ENCODE measurements at regions not wholly inside any gene's neighbourhood (a gene's known extent, or its start where the extent isn't known, plus 50 kb on each side); places are given as distances from the start of the nearest gene placed in this dataset.

DNA sequence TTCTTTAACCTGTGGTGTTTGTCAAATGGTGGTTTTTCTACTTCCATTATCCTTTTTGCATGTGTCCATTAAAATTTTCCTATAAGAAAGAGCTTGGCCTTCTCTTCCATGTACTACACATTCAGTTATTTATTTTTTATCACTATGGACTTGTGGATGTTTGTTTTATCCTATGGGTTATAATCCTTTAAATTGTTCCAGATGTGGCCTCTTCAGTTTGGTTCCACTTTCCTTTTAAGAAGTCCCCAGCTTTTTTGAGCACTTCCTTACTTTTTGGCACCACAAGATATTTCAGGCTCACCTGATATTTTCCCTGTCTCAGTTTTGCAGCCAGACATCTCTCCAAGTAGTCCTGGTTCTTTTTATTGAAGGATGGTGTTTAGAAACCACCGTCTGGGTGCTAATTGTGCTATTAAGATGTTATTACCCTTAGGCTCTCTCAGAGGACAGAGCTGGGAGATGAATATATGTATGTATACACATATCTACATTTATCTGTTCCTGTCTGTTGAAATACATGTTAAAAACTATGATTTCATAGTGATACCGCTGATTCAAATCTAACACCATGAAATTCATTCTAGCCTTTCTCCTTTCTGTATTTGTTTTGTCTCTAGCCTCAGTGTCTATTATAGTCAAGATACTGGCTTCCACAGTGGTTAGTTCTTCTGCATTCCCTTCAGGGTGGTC lies 408.5 kb upstream of the RGS6 start:
- no peaks in the 10 kb centered on the region for H3K4me1 ChIP-seq
- WGBS, result 82% methylated on average over 2 of the region's 2 CpGs
- no peak overlapping the region for H3K27ac ChIP-seq (replicated peaks in 1 of 4)
- no peaks in the 10 kb centered on the region for H3K9me3 ChIP-seq
- intact Hi-C loops (cut with DNase I), result no loop called here
- no peak for TF ChIP-seq POLR2A (IDR thresholded peaks at IDR 0.05; ENCODE audit: low read depth)
- TF ChIP-seq, protein P1, sequence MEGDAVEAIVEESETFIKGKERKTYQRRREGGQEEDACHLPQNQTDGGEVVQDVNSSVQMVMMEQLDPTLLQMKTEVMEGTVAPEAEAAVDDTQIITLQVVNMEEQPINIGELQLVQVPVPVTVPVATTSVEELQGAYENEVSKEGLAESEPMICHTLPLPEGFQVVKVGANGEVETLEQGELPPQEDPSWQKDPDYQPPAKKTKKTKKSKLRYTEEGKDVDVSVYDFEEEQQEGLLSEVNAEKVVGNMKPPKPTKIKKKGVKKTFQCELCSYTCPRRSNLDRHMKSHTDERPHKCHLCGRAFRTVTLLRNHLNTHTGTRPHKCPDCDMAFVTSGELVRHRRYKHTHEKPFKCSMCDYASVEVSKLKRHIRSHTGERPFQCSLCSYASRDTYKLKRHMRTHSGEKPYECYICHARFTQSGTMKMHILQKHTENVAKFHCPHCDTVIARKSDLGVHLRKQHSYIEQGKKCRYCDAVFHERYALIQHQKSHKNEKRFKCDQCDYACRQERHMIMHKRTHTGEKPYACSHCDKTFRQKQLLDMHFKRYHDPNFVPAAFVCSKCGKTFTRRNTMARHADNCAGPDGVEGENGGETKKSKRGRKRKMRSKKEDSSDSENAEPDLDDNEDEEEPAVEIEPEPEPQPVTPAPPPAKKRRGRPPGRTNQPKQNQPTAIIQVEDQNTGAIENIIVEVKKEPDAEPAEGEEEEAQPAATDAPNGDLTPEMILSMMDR (IDR thresholded peaks at IDR 0.05), result no peak
- no peak for TF ChIP-seq EP300 (IDR thresholded peaks at IDR 0.05)
- no peak for TF ChIP-seq POLR2AphosphoS5 (IDR thresholded peaks at IDR 0.05)
- no peaks in the 10 kb centered on the region for H3K36me3 ChIP-seq
- no peaks in the 10 kb centered on the region for H3K27me3 ChIP-seq
- DNase-seq (ENCODE audit: extremely low spot score), result no peak
- H3K4me3 ChIP-seq, result no peak overlapping the region

DNA sequence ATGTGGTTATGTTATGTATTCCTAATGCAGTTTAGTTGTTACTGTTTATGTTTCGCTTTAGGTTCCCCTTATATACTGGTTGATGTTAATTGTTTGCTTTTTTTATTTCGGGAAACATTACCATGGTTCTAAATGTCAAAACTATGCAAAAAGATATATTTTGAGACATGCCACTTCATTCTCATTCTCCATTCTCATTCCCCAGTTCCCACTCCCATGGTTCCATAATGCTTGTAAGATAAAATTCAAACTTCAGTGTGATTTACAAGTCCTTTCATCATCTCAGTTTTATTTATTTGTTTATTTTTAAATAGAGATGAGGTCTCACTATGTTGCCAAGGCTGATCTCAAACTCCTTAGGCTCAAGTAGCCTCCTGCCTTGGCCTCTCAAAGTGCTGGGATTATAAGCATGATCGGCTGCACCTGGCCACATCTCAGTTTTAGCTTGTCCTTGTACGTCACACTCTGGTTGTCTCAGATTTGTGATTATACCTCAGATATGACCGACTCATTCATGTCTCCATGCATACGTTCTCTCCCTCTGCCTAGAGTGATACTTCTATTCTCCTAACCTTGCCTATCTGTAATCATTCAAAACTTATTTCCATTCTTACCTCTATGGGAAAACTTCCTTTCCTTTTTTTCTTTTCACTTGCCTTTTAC lies 407.8 kb upstream of the RGS6 start:
- TF ChIP-seq EP300 (IDR thresholded peaks at IDR 0.05) (no peak), POLR2A (IDR thresholded peaks at IDR 0.05; ENCODE audit: low read depth) (no peak), POLR2AphosphoS5 (IDR thresholded peaks at IDR 0.05) (no peak)
- TF ChIP-seq, protein P1 (IDR thresholded peaks at IDR 0.05), result no peak
- WGBS, result 94% methylated on average over 6 of the region's 6 CpGs
- Histone ChIP-seq H3K4me1 (peaks cover 0 to under 1% (median 0%) of the 10 kb centered on the region in 4 donors), H3K27me3 (no peaks in the 10 kb centered on the region), H3K4me3 (no peak overlapping the region), H3K9me3 (no peaks in the 10 kb centered on the region), H3K27ac (replicated peaks in 1 of 4) (no peak overlapping the region), H3K36me3 (no peaks in the 10 kb centered on the region)
- no peak for DNase-seq (ENCODE audit: extremely low spot score)
- intact Hi-C loops (cut with DNase I), result no loop called here

DNA sequence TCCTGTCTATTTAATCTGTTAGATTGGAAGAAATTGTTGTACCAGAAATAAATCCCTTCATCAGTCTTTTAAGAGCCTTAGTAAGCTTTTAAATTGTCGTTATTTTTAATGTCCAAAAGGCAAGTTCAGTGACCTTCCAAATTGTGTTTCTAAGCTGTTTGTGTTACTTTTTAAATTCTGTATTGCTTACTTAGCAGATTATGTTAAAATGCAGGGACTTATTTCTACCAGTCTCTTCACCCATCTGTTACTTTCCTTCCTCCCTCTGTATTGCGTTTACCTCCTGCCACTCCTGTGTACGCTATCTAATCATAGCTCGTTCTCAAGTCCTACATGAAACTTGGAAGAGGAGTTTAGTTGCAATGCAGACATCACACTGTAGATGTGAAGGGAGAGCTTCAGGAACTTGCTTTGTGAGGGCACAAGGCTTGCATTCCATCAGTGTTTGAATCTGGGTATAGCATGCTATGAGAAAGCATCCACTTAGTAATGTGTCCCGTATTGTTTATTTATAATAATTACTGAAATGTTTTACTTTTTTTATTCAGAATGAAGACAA lies 406.5 kb upstream of the RGS6 start:
- 81% methylated on average over 5 of the region's 5 CpGs for WGBS
- Histone ChIP-seq H3K27me3 (no peaks in the 10 kb centered on the region), H3K9me3 (no peaks in the 10 kb centered on the region), H3K27ac (replicated peaks in 1 of 4) (no peak overlapping the region), H3K36me3 (no peaks in the 10 kb centered on the region), H3K4me3 (no peak overlapping the region), H3K4me1 (peaks cover 5 to 12% (median 9%) of the 10 kb centered on the region in 4 donors)
- DNase-seq (ENCODE audit: extremely low spot score), result no peak
- TF ChIP-seq POLR2A (IDR thresholded peaks at IDR 0.05; ENCODE audit: low read depth), result no peak
- TF ChIP-seq EP300 (IDR thresholded peaks at IDR 0.05), result no peak
- TF ChIP-seq, protein P1 (IDR thresholded peaks at IDR 0.05), result no peak
- TF ChIP-seq POLR2AphosphoS5 (IDR thresholded peaks at IDR 0.05), result no peak
- intact Hi-C loops (cut with DNase I), result no loop called here

DNA sequence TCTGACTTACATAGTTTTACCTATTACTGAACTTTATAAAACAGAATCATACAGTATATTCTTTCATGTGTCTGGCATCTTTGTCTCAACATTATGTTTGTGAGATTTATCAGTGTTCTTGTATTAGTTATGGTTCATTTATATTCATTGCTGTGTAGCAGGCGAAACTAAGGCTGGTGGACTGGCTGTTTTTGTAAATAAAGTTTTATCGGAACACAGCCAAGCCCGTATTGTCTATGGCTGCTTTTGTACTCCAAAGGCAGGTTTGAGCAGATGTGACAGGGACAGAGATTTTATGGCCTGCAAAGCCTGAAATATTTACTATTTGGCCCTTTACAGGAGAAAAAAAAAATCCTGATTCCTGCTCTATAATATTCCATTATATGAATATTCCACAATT lies 405.8 kb upstream of the RGS6 start:
- H3K27ac ChIP-seq (replicated peaks in 1 of 4), result no peak overlapping the region
- no peak overlapping the region for H3K4me3 ChIP-seq
- intact Hi-C loops (cut with DNase I), result no loop called here
- TF ChIP-seq POLR2AphosphoS5 (IDR thresholded peaks at IDR 0.05) (no peak), POLR2A (IDR thresholded peaks at IDR 0.05; ENCODE audit: low read depth) (no peak), EP300 (IDR thresholded peaks at IDR 0.05) (no peak)
- TF ChIP-seq, protein P1 (IDR thresholded peaks at IDR 0.05), result no peak
- H3K9me3 ChIP-seq, result no peaks in the 10 kb centered on the region
- no peaks in the 10 kb centered on the region for H3K27me3 ChIP-seq
- H3K4me1 ChIP-seq, result peaks cover 5 to 12% (median 9%) of the 10 kb centered on the region in 4 donors
- no peaks in the 10 kb centered on the region for H3K36me3 ChIP-seq
- WGBS, result 98% methylated on average over 3 of the region's 3 CpGs
- no peak for DNase-seq (ENCODE audit: extremely low spot score)

All from esophagus muscularis mucosa (tissue), 4 donors.